HG03439 (cell line): ENCODE measurements at regions not wholly inside any gene's neighbourhood (a gene's known extent, or its start where the extent isn't known, plus 50 kb on each side); places are given as distances from the start of the nearest gene placed in this dataset.
A peak's percentile ranks its signal among the peaks of the same experiment; 100 is the strongest.
"Not testable (repeated sequence)": the region's sequence is repeated elsewhere in the genome, so short reads cannot be mapped to it uniquely, and the experiment has no call there.

ENCODE experiments used
- ATAC-seq: cut with Tn5 transposase; IDR thresholded peaks from one replicate; pipeline ENCODE4 v1.9.1; 2021; ENCODE audit warnings: mild to moderate bottlenecking, moderate library complexity; ENCODE audit not compliant: unreplicated experiment

DNA sequence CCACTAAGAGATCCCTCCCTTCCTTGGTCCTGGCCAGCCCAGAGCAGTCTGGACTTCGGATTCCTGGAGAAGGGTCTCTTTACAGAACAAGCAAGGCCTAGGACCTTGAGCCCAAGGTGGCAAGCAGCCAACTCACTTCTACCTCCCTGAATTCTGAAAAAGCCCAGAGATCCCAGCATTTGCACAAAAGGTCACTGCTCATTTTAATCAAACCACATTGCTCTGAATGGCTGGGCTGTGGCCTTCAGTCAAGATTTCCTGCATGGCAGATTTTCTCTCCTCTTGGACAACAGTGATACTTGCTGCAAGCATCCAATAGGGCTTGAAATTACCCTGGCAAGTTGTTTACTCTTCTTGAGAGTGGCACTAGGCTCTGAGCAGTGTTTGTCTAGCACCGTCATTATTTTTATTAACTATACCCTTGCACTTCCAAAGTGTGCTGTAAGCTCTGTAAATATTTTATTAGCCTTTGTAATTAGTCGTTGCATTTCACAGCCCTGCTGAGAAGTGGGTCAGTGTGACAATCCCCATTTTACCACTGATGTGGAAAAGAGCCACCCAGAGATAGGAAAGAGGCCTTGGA is 274.7 kb upstream of the CTNNB1 start:
- no peak for ATAC-seq

DNA sequence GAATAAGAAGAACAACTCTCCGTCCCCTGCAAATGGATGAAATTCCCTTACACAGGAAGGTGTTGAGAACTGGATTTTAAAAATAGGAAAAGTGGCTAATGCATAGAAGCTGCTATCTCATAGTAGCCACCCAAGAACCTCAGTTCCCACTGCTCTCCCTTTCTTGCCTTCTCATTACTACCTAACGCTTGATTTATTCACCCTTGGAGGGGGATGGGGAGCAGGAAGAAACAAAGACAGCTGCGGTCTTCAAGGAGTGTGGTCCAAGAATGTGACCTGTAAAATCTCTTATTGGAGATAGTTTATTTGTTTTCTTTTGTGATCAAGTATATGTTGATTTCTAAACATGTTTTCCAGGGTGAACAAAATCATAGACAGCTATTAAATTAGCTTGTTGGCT is 274.1 kb upstream of the CTNNB1 start:
- ATAC-seq, result no peak

DNA sequence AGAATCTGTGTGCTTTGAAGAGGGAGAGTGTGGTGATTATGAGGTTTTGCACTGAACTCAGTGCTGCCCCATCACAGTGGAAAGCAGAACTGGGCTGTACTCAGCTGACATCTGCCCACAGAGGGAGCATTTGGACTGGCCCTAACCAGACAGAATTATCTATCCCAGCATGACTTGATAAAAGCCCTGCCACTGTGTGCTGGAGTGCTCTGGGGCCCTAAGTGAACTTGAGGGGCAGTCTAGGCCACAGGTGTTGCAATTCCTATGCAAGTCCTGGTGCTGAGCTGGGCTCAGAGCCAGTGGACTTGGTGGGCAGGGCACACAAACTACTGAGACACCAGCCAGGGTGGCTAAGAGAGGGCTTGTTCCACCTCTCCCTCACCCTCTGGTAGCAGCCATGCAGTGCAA is 269.2 kb upstream of the CTNNB1 start:
- ATAC-seq, result no peak

DNA sequence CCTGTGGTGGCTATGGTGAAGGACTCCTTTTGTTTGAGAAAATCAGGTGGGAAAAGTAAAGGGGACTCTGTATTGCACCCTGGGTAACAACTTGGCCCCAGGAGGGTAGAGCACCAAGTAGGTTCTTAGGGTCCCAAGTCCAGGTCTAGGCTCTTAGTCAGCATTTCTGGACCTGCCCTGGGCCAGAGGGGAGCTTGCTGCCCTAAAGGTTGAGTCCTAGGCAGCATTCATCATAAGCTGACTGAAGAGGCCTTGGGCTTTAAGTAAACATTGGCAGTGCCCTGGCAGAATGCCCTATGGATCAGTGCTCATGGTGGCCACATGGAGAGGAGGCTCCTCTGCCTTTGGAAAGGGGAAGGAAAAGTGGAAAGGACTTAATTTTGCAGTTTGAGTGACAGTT is 268.5 kb upstream of the CTNNB1 start:
- no peak for ATAC-seq

DNA sequence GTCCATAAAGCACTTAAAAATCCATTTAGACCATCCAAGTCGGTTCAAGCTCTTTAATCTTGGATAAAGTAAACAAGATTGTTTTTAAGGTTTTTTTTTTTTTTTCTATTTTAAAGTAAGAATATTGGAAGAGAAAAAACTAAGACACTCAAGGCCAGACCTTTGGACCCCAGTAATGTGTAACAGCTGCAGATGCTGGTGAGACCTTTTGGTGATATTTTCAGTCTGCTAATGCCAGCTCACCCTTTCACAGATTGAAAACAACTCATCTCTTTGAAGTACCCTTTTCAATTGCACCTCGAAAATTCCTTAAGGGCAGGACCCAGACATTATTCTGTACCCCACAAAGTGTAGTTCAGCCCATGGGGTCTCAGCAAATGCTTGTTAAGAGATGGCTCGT is 260.7 kb upstream of the CTNNB1 start:
- no peak for ATAC-seq

DNA sequence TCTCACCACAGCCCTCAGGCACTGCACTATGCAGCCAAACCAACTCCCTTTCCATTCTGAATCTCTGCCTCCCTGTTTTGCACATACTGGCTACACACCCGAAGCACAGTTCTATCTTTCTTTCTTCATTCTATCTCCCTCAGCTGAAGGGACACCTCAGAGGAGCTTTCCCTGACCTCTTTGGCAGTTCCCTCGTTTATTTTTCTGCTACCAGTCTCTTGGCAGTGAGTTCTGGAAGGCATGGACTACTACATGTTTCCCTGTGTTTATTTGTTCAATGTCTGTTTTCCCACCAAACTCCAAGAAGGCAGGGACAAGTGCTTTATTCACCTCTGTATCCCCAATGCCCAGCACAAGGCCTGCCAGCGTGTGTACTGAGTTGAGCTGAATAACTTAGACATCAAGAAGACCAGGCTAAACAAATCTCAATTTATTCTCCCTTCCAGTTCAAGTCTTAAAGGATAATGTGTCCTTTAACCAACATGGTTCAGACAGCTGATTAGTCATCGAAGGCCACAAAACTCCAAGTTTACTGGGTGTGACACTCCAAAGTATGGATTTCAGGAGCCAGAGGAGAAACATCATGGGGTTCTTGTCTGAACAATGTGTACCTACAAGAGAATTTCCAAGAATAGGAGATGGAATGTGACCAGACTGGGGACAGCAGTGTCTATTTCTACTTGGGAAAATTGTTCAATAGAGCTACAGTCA is 260.1 kb upstream of the CTNNB1 start:
- ATAC-seq, result no peak

DNA sequence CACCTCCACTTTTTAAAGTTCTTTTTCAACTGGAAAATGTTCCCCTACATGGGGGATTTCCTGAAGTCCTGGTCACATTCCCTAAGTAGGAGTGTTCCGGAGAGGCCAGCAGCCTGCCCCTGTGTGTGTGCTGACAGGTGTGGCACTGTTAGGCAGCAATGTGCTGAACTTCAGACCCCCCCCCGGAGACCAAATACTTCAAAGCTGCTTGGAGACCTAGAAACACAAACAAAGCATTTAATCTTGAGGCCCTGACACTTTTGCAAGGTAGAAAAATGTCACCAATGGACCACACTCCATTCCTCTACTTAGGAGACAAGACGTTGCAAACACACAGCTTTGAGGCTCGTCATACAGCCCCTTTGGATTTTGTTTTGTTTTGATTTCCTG is 259.6 kb upstream of the CTNNB1 start:
- no peak for ATAC-seq

DNA sequence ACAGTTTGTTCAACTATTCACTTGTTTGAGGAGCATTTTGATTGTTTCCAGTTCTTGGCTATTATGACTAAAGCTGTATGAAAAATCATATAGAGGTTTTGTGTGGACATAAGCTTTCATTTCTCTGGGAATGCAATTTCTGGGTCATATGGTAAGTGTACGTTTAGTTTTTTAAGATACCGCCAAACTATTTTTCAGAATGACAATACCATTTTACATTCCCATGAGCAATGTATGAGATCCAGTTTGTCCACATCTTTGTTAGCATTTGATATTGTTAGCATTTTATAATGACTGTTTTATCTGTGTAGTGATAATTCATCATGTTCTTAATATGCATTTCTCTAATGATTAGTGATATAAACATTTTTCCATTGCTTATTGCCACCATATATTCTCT is 258.7 kb upstream of the CTNNB1 start:
- ATAC-seq, result no peak

DNA sequence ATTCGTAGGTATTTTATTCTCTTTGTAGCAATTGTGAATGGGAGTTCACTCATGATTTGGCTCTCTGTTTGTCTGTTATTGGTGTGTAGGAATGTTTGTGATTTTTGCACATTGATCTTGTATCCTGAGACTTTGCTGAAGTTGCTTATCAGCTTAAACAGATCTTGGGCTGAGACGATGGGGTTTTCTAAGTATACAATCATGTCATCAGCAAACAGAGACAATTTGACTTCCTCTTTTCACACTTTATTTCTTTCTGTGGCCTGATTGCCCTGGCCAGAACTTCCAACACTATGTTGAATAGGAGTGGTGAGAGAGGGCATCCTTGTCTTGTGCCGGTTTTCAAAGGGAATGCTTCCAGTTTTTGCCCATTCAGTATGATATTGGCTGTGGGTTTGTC is 252.3 kb upstream of the CTNNB1 start:
- ATAC-seq, result not testable (repeated sequence)

DNA sequence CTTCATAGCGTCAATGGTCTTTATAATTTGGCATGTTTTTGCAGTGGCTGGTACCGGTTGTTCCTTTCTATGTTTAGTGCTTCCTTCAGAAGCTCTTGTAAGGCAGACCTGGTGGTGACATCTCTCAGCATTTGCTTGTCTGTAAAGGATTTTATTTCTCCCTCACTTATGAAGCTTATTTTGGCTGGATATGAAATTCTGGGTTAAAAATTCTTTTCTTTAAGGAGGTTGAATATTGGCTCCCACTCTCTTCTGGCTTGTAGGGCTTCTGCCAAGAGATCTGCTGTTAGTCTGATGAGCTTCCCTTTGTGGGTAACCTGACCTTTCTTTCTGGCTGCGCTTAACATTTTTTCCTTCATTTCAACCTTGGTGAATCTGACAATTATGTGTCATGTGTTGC is 250.0 kb upstream of the CTNNB1 start:
- not testable (repeated sequence) for ATAC-seq

DNA sequence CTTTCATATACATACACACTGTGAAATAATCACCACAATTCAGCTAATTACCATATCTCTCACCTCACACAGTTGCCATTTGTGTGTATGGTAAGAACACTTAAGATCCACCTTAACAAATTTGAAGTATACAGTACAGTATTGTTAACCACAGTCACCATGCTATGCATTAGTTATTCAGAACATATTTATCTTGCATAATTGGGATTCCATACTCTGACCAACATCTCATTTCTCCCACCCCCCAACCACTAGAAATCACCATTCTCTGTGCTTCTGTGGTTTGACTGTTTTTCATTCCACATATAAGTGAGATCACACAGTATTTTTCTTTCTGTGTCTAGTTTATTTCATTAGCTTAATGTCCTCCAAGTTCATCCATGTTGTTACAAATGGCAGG is 247.7 kb upstream of the CTNNB1 start:
- no peak for ATAC-seq

DNA sequence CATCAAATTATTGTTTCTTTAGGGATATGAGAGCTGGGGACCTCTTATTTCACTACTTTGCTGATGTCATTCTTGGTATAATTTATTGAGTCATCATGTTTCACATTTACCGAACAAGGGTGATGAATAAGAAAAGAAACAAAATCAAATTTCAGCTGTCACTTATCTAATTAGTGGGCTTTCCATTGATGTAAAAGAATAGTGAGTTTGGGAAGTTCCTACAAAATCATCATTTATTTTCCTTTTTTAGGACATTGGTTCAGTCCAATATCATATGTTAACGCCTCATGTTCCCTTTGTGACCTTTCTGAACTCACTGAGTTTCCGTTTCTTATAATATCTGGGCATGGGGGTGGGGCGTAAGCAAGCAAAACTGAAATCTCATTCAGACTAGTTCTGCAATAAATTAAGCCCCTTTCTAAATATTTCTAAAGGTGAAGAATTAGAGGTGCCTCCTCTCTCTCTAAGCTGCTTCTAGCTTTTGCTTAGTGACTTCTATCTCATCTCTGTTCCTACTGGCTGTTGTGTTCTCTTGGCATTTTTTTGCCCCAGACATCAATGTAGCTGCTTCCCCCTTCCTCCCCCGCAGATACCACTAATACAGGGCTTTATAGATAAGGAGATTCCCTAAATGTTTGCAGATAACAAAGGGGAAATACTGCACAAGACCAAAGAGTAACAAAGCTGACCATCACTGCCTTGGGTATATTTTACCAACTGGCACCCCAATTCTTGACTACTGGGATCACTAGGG is 238.0 kb upstream of the CTNNB1 start:
- ATAC-seq, result no peak

DNA sequence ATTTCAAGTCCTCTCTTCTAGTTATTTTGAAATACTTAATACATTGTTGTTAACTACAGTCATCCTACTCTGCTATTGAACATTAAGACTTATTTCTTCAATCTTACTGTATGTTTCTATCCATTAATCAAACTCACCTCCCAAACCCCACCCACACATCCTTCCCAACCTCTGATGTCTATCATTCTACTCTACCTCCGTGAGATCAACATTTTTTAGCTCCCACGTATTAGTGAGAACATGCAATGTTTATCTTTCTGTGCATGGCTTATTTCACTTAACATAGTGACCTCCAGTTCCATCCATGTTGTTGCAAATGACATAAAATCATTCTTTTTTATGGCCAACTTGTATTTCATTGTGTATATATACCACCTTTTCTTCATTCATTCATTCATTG is 236.6 kb upstream of the CTNNB1 start:
- ATAC-seq, result no peak

DNA sequence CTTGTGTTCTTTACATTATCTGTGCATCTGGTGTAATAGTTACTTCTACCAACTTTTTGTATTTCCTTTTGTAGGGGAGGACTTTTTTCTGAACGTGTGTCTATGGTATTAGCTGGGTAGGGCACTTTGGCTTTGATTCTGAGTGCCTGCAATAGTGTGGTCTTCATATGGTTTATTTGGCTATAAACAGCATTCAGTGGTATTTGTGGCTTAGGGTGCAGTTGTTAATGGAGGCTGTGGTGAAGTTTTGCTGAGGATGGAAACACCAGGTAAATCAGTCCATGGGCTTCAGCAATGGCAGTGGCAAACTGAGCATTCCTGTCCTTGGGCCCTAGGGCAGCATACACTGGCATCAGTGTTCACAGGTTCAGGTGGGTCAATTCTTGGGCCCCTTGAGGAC is 230.6 kb upstream of the CTNNB1 start:
- ATAC-seq, result no peak

DNA sequence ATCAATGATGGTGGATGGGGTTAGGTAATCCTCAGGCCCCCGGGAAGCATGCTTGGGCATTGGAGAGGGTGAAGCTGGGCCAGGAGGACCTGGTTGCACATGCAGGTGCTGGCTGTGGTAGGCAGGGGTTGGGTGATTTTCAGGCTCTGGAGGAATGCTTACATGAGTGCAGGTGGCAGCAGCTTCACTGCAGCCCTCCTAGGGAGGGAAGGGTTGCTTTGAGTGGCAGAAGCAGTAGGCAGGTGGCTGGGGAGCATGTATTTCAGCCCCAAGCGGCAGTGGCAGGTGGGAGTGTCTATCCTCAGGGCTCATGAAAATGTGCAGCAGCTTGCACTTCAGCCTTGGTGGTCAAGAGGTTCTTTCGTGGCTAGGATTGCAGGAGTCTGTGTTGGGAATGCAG is 230.0 kb upstream of the CTNNB1 start:
- no peak for ATAC-seq

DNA sequence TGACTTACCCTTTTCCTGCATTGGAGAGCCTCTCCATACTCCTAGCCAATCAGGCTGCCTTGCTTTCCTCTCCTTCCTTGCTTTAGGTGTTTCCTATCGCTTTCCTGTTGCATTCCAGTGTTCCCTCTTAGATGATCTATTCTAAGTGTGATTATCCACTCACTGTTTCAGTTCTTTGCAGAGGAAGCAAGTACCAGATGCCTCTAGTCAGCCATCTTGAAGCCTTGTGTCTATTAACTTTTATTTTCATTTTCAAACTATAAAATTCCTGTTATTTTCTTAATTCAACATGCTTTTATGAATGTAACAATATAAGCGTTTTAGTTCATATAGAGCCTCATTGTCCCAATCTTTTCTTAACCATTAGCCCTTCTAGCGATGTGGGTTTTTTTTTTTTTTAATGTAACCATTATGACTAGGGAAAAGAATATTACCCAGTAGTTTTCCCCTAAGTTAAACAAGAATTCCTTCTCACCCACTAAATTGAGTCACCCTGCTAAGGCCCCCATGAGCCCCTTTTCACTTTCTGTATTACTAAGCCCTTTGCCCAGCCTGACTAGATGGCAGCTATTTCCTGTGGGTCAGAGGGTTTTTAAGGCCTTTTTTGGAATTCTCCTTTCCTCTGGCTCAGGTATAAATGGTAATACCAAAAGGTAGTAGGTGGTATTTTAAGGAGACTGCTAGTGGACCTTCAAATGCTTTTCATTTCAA is 229.4 kb upstream of the CTNNB1 start:
- no peak for ATAC-seq

DNA sequence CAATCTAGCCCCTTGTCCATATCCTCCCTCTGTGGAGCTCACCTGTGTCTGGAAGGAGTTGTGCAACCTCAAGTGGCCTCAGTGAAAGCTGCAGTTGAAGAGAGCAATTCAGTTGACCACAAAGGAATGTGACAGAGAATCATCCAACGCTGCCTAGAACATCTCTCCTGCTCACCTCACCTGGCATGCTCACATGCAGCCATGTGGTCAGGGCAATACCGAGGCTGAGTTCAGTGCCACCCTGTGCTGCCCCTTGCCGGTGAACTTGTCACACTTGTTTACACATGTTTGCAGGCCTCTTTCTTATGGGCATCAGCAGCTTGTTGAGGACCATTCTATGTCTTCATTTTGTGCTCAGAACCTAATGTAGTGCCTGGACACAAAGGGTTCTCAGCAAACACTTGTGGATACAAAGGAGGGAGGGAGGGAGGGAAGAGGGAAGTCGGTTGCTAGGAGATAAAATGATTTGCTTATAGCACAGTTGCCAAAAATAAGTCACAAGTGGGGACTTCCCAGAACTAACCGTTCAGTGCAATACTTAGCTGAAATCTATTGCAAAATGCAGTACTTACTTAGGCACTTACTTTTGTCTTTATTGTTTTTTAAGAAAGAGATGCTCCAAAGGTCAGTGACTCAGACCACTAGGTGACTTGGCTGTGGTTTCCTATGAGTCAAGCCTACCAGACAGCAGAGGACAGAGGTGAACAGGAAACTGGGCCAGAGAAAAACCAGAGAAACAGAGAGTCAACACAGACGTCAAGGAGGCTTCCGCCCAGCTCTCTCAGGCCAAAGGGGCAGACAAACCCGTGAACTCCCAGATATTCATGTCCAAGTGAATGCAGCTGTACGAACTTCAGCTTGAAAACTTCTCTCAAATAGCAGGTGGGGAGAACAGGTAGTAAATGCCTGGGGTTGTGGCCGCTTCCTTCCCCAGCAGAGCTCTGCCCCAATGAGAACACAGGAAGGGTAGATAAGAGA is 227.8 kb upstream of the CTNNB1 start:
- peak; percentile 96 for ATAC-seq

DNA sequence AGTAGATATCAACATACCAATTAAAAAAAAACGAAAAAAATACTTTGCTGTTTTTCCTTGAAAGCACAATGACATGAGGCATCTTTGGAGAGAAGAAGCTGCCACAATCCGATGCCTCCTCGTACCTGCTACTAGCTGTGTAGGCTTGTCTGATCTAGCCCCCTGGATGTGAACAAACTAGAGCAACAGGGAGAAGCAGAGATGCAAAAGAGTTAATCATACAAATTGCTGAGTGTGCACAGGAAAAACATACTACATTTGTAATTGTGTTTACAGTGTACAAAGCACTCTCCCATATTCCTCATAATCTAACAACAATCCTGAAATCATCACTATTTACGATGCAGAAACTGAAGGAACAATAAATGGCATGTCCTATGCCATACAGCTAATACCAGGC is 227.0 kb upstream of the CTNNB1 start:
- no peak for ATAC-seq

DNA sequence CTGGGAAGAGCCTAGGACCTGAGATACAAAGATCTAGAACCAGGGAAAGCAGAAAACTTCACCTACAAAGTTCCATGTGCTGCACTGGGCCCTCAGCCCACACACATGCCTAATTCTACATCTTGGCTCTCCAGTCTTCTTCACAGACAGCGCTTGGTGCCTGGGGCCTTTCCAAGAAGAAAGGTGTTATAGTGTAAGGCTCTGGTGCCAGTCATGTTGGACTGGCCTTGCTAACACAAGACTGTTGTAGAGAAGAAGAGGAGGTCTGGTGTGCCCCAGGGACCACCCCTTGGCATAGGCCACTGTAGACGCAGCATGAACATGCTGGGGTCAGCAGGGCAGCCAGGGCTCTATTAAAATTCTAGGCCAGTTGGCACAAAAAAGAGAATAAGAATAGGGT is 226.2 kb upstream of the CTNNB1 start:
- ATAC-seq, result no peak

DNA sequence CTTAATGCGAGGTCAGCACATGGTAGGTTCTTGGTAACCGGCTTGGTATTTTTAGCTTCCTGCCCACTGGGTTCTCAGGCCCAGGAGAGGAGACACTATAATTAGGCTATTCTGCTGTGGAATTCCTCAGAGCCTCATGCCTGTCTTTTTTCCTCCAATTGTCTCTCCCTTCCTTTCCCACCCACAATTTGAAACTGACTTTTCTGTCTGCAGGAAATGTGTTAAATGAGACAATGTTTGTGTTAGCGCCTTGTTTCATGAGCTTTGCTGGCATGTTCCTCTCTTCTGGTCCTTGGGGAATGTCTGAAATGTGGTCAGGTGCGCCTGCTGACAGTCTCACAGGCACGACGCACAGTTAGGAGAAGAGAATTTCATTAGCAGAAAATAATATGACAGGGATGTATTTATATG is 223.6 kb upstream of the CTNNB1 start:
- ATAC-seq, result no peak

DNA sequence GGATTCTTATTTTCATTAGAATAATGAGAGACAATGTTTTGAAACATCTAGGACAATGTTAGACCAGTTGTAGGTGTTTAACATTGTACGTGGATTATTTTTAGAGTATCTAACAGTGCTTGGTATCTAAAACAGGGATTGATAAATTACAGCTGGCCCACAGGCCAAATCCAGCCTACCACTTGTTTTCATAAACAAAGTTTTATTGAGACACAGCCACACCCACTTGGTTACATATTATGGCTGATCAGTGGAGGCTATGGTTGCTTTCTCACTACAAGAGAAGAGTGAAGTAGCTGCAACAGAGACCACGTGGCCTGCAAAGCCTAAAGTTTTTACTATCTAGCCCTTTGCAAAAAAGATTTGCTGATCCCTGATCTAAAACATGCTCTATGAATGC is 223.1 kb upstream of the CTNNB1 start:
- no peak for ATAC-seq
